Upper lobe of left lung (tissue), 4 donors: ENCODE measurements at regions not wholly inside any gene's neighbourhood (a gene's known extent, or its start where the extent isn't known, plus 50 kb on each side); places are given as distances from the start of the nearest gene placed in this dataset.

Source experiments
- POLR2A ChIP-seq, 4 donors: fragments of 450-650 bp; IDR thresholded peaks; one replicate each; pipeline ENCODE4 v1.5.1; 2016 to 2017; ENCODE audit warnings: antibody characterized with exemption in 4 of 4, mild to moderate bottlenecking in 2 of 4
- POLR2AphosphoS5 ChIP-seq, 2 donors: sonication (generic); formaldehyde crosslinking; IDR thresholded peaks; one replicate each; pipeline ENCODE4 v1.5.1; 2017; ENCODE audit warnings: antibody characterized with exemption in 2 of 2
- TF ChIP-seq, protein P1 (sequence below), 6 experiments: fragments of 450-650 bp in 4 of 6; fragments of 200-600 bp in 2 of 6; sonication (generic) in 2 of 6; IDR thresholded peaks; one replicate each; pipeline ENCODE4 v1.5.1; 2016 to 2019; ENCODE audit warnings: antibody characterized with exemption in 6 of 6

DNA sequence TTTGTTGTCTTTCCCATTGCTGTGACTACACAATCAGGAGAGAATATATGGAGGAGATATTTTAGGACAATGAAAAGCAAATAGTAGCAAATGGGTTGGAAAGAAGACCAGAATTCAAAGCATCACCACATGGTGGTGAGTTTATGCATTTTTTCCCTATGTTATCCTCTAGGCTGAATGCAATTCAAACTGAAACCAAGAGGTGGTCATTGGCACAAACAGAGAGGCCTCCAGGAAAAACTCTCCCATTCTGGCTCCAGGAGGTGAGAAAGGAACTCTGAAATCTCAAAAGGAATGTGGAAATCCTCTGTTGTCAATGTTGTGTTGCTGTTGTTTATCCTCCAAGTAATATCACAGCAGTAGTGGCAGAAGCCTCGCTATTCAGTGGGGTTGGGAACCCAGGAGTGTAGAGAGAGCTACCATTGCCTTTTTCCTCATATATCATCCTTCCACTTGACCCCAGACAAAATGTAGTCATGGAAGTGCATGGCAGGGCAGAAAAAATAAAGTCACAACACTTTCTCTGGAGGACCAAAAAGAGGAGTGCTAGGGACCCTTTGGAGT is 819.1 kb downstream of the GRID1 start:
- no peak for TF ChIP-seq POLR2AphosphoS5 (IDR thresholded peaks at IDR 0.05)
- TF ChIP-seq, protein P1, sequence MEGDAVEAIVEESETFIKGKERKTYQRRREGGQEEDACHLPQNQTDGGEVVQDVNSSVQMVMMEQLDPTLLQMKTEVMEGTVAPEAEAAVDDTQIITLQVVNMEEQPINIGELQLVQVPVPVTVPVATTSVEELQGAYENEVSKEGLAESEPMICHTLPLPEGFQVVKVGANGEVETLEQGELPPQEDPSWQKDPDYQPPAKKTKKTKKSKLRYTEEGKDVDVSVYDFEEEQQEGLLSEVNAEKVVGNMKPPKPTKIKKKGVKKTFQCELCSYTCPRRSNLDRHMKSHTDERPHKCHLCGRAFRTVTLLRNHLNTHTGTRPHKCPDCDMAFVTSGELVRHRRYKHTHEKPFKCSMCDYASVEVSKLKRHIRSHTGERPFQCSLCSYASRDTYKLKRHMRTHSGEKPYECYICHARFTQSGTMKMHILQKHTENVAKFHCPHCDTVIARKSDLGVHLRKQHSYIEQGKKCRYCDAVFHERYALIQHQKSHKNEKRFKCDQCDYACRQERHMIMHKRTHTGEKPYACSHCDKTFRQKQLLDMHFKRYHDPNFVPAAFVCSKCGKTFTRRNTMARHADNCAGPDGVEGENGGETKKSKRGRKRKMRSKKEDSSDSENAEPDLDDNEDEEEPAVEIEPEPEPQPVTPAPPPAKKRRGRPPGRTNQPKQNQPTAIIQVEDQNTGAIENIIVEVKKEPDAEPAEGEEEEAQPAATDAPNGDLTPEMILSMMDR (IDR thresholded peaks at IDR 0.05) = no peak
- no peak for TF ChIP-seq POLR2A (IDR thresholded peaks at IDR 0.05)
